IMR-90 (cell line): ENCODE measurements at regions not wholly inside any gene's neighbourhood (a gene's known extent, or its start where the extent isn't known, plus 50 kb on each side); places are given as distances from the start of the nearest gene placed in this dataset.

ENCODE experiments used
- ATAC-seq: fragments of 200-7000 bp; cut with Tn5 transposase; 2 replicates; pipeline ENCODE4 v1.9.1; 2020; ENCODE audit warnings: low read depth, mild to moderate bottlenecking, moderate library complexity
- BruUV-seq: library from RNA; stranded (reverse); fragments of 400-500 nt; replicated peaks from 2 replicates; lab custom pipeline; 2021; lab: Mats Ljungman, UMichigan
- CTCF ChIA-PET: fragments of 300-600 bp; formaldehyde crosslinking; extraction: SDS; loops from one replicate; lab custom pipeline; 2021; ENCODE audit warnings: antibody characterized with exemption; lab: Yijun Ruan, JAX
- POLR2A ChIA-PET: fragments of 300-600 bp; sonication (Branson Sonifier 250); formaldehyde crosslinking; loops from one replicate; lab custom pipeline; 2022; ENCODE audit warnings: antibody characterized with exemption; ENCODE audit not compliant: unreplicated experiment; lab: Charles Lee
- DNase-seq: peaks from one replicate; pipeline ENCODE4 v3.0.0; 2013
- H2AFZ ChIP-seq: replicated peaks from 2 replicates; pipeline ENCODE3; 2013; ENCODE audit warnings: low read length, mild to moderate bottlenecking; ENCODE audit not compliant: poor library complexity
- H2AK5ac ChIP-seq: 2 replicates; pipeline ENCODE4 v1.6.1; 2013; ENCODE audit warnings: low read depth, low read length, inconsistent platforms
- H2AK9ac ChIP-seq: replicated peaks from 2 replicates; pipeline ENCODE3; 2013; ENCODE audit warnings: mild to moderate bottlenecking, low read depth, low read length, moderate library complexity; ENCODE audit not compliant: poor library complexity
- H2BK120ac ChIP-seq: 2 replicates; pipeline ENCODE4 v1.6.1; 2013; ENCODE audit warnings: low read depth, low read length, inconsistent platforms
- H2BK15ac ChIP-seq: 3 replicates; pipeline ENCODE4 v1.6.1; 2013; ENCODE audit warnings: low read depth, low read length, inconsistent platforms
- H2BK20ac ChIP-seq: 2 replicates; pipeline ENCODE4 v1.6.1; 2013; ENCODE audit warnings: low read depth, mild to moderate bottlenecking, inconsistent platforms, low read length, moderate library complexity
- H2BK5ac ChIP-seq: 2 replicates; pipeline ENCODE4 v1.6.1; 2013; ENCODE audit warnings: mild to moderate bottlenecking, low read depth, low read length, inconsistent platforms; ENCODE audit not compliant: poor library complexity, severe bottlenecking
- H3K14ac ChIP-seq: replicated peaks from 2 replicates; pipeline ENCODE4 v1.6.1; 2013; ENCODE audit warnings: low read depth, low read length, inconsistent platforms
- H3K18ac ChIP-seq: 2 replicates; pipeline ENCODE4 v1.6.1; 2013; ENCODE audit warnings: low read depth, low read length, control low read depth
- H3K23ac ChIP-seq: 2 replicates; pipeline ENCODE4 v1.6.1; 2013; ENCODE audit warnings: low read depth, low read length, inconsistent platforms
- H3K27ac ChIP-seq: 2 replicates; pipeline ENCODE4 v1.5.1; 2013; ENCODE audit warnings: mild to moderate bottlenecking, control low read depth, low read length; ENCODE audit not compliant: insufficient read depth
- H3K27me3 ChIP-seq: 2 replicates; pipeline ENCODE4 v1.6.1; 2013; ENCODE audit warnings: low read length; ENCODE audit not compliant: control insufficient read depth, insufficient read depth
- H3K36me3 ChIP-seq: 2 replicates; pipeline ENCODE4 v1.6.1; 2013; ENCODE audit warnings: low read length, mixed read lengths; ENCODE audit not compliant: control insufficient read depth, insufficient read depth
- H3K4ac ChIP-seq: 2 replicates; pipeline ENCODE4 v1.6.1; 2013; ENCODE audit warnings: low read depth, low read length, inconsistent platforms
- H3K4me1 ChIP-seq: 2 replicates; pipeline ENCODE4 v1.6.1; 2013; ENCODE audit warnings: low read length, mixed read lengths; ENCODE audit not compliant: control insufficient read depth, insufficient read depth
- H3K4me2 ChIP-seq: 2 replicates; pipeline ENCODE4 v1.6.1; 2013; ENCODE audit warnings: low read depth, mild to moderate bottlenecking, control low read depth, low read length, moderate library complexity
- H3K4me3 ChIP-seq: 2 replicates; pipeline ENCODE4 v1.5.1; 2013; ENCODE audit warnings: low read depth, mild to moderate bottlenecking, control low read depth, low read length, moderate library complexity; ENCODE audit not compliant: insufficient read depth
- H3K56ac ChIP-seq: 2 replicates; pipeline ENCODE4 v1.6.1; 2013; ENCODE audit warnings: low read length, inconsistent platforms; ENCODE audit not compliant: insufficient read depth; ENCODE audit errors: extremely low read depth
- H3K79me1 ChIP-seq, 2 experiments: 2 replicates each; pipeline ENCODE4 v1.6.1; 2013; ENCODE audit warnings: low read length in 2 of 2, inconsistent platforms in 1 of 2, low read depth in 1 of 2
- H3K9ac ChIP-seq: 2 replicates; pipeline ENCODE4 v1.6.1; 2013; ENCODE audit warnings: low read depth, low read length, control low read depth
- H3K9me1 ChIP-seq: 2 replicates; pipeline ENCODE4 v1.6.1; 2013; ENCODE audit warnings: low read length, inconsistent platforms; ENCODE audit not compliant: insufficient read depth
- H3K9me3 ChIP-seq: 2 replicates; pipeline ENCODE4 v1.6.1; 2013; ENCODE audit warnings: low read length; ENCODE audit not compliant: control insufficient read depth, insufficient read depth
- H4K20me1 ChIP-seq: 2 replicates; pipeline ENCODE4 v1.6.1; 2013; ENCODE audit warnings: low read length, inconsistent platforms; ENCODE audit not compliant: insufficient read depth
- H4K5ac ChIP-seq: 2 replicates; pipeline ENCODE4 v1.6.1; 2013; ENCODE audit warnings: mild to moderate bottlenecking, low read depth, low read length, control low read depth
- H4K8ac ChIP-seq, 2 experiments: 2 replicates each; pipeline ENCODE4 v1.6.1; 2013; ENCODE audit warnings: low read depth in 2 of 2, low read length in 2 of 2, control low read depth in 1 of 2, inconsistent platforms in 1 of 2
- H4K91ac ChIP-seq: 2 replicates; pipeline ENCODE4 v1.6.1; 2013; ENCODE audit warnings: low read depth, low read length, inconsistent platforms; ENCODE audit not compliant: insufficient read depth
- BHLHE40 ChIP-seq: fragments of 150-350 bp; IDR thresholded peaks from 2 replicates; pipeline ENCODE4 v1.6.1; 2016; ENCODE audit warnings: mild to moderate bottlenecking, low read depth, low read length
- CEBPB ChIP-seq: IDR thresholded peaks from 2 replicates; pipeline ENCODE4 v1.6.1; 2012; ENCODE audit warnings: low read depth, low read length, improper control_type of control experiment
- MAZ ChIP-seq: IDR thresholded peaks from 2 replicates; pipeline ENCODE4 v1.6.1; 2012; ENCODE audit warnings: low read depth, mild to moderate bottlenecking, low read length, improper control_type of control experiment, moderate library complexity, borderline replicate concordance
- MXI1 ChIP-seq: IDR thresholded peaks from 2 replicates; pipeline ENCODE4 v1.6.1; 2012; ENCODE audit warnings: low read depth, mild to moderate bottlenecking, low read length, moderate library complexity, borderline replicate concordance
- RAD21 ChIP-seq: IDR thresholded peaks from 2 replicates; pipeline ENCODE4 v1.6.1; 2012; ENCODE audit warnings: low read length, improper control_type of control experiment
- RCOR1 ChIP-seq: IDR thresholded peaks from 2 replicates; pipeline ENCODE4 v1.6.1; 2012; ENCODE audit warnings: mild to moderate bottlenecking, low read length, improper control_type of control experiment; ENCODE audit not compliant: insufficient replicate concordance
- WGBS, 2 experiments: methylation state at CpG; one replicate each; pipeline versions ENCODE4 v1.1.5 to v1.1.7; 2013; ENCODE audit warnings: missing lambda C conversion rate in 2 of 2; ENCODE audit not compliant: insufficient read length in 1 of 2; ENCODE audit errors: extremely low coverage in 2 of 2; 5-methylcytosine and 5-hydroxymethylcytosine counted together
- dilution Hi-C: fragments of 300-500 bp; cut with HindIII; formaldehyde crosslinking; loops from one replicate; pipeline ENCODE4 v1.14.3; 2018; ENCODE audit warnings: low sequenced_read_pairs; ENCODE audit not compliant: unreplicated experiment
- in situ Hi-C: fragments of 300-500 bp; cut with MboI; formaldehyde crosslinking; loops from 3 replicates; pipeline ENCODE4 v1.14.3; 2019; ENCODE audit warnings: low sequenced_read_pairs, inconsistent platforms, mixed read lengths
- intact Hi-C: fragments of 100-400 bp; cut with micrococcal nuclease; formaldehyde crosslinking; loops from 2 replicates; pipeline ENCODE4 v1.10.0; 2022
- TF ChIP-seq, protein P1 (sequence below): fragments of 150-350 bp; IDR thresholded peaks from 2 replicates; pipeline ENCODE4 v1.6.1; 2016; ENCODE audit warnings: low read depth, mild to moderate bottlenecking, low read length, moderate library complexity, borderline replicate concordance
- TF ChIP-seq, protein P2 (sequence below): conservative IDR thresholded peaks from 2 replicates; pipeline ENCODE4 v1.5.1; 2012; ENCODE audit warnings: mild to moderate bottlenecking, low read depth, low read length, improper control_type of control experiment
- TF ChIP-seq, protein P3 (sequence below): fragments of 150-350 bp; IDR thresholded peaks from 2 replicates; pipeline ENCODE4 v1.6.1; 2017; ENCODE audit warnings: mild to moderate bottlenecking, antibody characterized with exemption, low read length, low read depth

DNA sequence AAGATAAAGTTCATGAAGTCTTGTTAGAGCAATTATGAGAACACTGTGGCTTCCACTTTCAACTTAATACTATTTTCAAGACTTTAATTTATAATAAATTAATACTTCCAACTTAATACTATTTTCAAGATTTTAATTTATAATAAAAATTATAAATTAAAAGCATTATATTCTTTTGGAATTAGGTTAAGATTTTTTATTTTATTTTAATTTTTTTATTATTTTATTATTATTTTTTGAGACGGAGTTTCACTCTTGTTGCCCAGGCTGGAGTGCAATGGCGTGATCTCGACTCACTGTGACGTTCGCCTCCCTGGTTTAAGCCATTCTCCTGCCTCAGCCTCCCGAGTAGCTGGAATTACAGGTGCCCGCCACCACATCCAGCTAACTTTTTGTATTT, 126.0 kb upstream of the GUCY1A1 start:
- no peak overlapping the region for H3K4me3 ChIP-seq
- no peak overlapping the region for H2BK5ac ChIP-seq
- peaks cover 3% of the 10 kb centered on the region; the same call in 1 of the 2 replicates for H3K9me1 ChIP-seq
- POLR2A ChIA-PET, result no interaction called here
- no peaks in the 10 kb centered on the region for H3K9me3 ChIP-seq
- ATAC-seq, result no peak
- H3K4ac ChIP-seq, result no peak overlapping the region
- no TSS peak for BruUV-seq
- dilution Hi-C loops (no loop called here), in situ Hi-C loops (no loop called here), intact Hi-C loops (no loop called here)
- TF ChIP-seq, protein P1, sequence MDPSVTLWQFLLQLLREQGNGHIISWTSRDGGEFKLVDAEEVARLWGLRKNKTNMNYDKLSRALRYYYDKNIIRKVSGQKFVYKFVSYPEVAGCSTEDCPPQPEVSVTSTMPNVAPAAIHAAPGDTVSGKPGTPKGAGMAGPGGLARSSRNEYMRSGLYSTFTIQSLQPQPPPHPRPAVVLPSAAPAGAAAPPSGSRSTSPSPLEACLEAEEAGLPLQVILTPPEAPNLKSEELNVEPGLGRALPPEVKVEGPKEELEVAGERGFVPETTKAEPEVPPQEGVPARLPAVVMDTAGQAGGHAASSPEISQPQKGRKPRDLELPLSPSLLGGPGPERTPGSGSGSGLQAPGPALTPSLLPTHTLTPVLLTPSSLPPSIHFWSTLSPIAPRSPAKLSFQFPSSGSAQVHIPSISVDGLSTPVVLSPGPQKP, result no peak
- TF ChIP-seq RCOR1 (no peak), BHLHE40 (no peak), CEBPB (no peak), MXI1 (no peak), MAZ (no peak), RAD21 (no peak)
- TF ChIP-seq, protein P2, sequence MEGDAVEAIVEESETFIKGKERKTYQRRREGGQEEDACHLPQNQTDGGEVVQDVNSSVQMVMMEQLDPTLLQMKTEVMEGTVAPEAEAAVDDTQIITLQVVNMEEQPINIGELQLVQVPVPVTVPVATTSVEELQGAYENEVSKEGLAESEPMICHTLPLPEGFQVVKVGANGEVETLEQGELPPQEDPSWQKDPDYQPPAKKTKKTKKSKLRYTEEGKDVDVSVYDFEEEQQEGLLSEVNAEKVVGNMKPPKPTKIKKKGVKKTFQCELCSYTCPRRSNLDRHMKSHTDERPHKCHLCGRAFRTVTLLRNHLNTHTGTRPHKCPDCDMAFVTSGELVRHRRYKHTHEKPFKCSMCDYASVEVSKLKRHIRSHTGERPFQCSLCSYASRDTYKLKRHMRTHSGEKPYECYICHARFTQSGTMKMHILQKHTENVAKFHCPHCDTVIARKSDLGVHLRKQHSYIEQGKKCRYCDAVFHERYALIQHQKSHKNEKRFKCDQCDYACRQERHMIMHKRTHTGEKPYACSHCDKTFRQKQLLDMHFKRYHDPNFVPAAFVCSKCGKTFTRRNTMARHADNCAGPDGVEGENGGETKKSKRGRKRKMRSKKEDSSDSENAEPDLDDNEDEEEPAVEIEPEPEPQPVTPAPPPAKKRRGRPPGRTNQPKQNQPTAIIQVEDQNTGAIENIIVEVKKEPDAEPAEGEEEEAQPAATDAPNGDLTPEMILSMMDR, result no peak
- TF ChIP-seq, protein P3, sequence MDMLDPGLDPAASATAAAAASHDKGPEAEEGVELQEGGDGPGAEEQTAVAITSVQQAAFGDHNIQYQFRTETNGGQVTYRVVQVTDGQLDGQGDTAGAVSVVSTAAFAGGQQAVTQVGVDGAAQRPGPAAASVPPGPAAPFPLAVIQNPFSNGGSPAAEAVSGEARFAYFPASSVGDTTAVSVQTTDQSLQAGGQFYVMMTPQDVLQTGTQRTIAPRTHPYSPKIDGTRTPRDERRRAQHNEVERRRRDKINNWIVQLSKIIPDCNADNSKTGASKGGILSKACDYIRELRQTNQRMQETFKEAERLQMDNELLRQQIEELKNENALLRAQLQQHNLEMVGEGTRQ, result no peak
- DNase-seq, result no peak
- H3K56ac ChIP-seq, result no peak overlapping the region
- no peak overlapping the region for H2AK9ac ChIP-seq
- no peak overlapping the region for H2AK5ac ChIP-seq
- no peak overlapping the region for H4K8ac ChIP-seq
- no peak overlapping the region for H3K18ac ChIP-seq
- no peak overlapping the region for H3K27ac ChIP-seq
- H2BK15ac ChIP-seq, result no peak overlapping the region
- no peak overlapping the region for H2BK20ac ChIP-seq
- CTCF ChIA-PET, result no interaction called here
- no peak overlapping the region for H4K5ac ChIP-seq
- no peak overlapping the region for H2AFZ ChIP-seq
- WGBS, 2 experiments, result no CpG with 5 or more reads among the region's 7 CpGs
- no peaks in the 10 kb centered on the region for H3K36me3 ChIP-seq
- no peaks in the 10 kb centered on the region for H3K79me1 ChIP-seq
- H4K91ac ChIP-seq, result no peak overlapping the region
- no peak overlapping the region for H3K23ac ChIP-seq
- no peak overlapping the region for H3K9ac ChIP-seq
- H3K4me2 ChIP-seq, result no peak overlapping the region
- H3K14ac ChIP-seq, result no peak overlapping the region
- H2BK120ac ChIP-seq, result no peak overlapping the region
- H3K27me3 ChIP-seq, result no peaks in the 10 kb centered on the region
- H3K4me1 ChIP-seq, result peaks cover 7% of the 10 kb centered on the region
- H4K20me1 ChIP-seq, result no peaks in the 10 kb centered on the region
